ENCODE measurements at regions not wholly inside any gene's neighbourhood (a gene's known extent, or its start where the extent isn't known, plus 50 kb on each side); places are given as distances from the start of the nearest gene placed in this dataset.

DNA sequence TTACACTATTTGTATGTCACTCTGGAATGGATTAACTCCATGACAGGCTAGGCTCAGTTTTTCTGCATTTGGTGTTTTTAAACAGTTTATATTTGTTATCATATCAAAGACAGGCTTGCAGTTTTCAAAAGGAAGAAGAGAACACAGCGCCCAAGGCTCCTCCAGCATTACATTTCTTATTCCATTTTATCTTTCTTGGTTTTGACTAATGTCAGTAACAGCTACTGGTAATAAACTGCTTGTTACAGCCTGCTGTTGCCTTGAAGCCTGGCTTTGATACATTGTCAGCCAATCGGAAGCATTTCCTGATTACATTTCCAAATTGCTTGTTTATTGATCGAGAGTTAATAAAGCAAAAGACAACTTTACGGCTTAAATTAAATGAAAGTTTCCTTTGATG lies 166.0 kb upstream of the MDFIC start:
- Histone ChIP-seq H3K9me3 (no peaks in the 10 kb centered on the region), H3K27ac (no peak overlapping the region), H3K36me3 (no peaks in the 10 kb centered on the region), H3K27me3 (replicated peaks; ENCODE audit: insufficient read depth) (no peaks in the 10 kb centered on the region), H3K4me3 (no peak overlapping the region), H3K4me1 (replicated peaks) (no peaks in the 10 kb centered on the region)
- DNase-seq (ENCODE audit: low spot score), result no peak
- intact Hi-C loops (cut with DNase I), result no loop called here
- TF ChIP-seq, protein P1, sequence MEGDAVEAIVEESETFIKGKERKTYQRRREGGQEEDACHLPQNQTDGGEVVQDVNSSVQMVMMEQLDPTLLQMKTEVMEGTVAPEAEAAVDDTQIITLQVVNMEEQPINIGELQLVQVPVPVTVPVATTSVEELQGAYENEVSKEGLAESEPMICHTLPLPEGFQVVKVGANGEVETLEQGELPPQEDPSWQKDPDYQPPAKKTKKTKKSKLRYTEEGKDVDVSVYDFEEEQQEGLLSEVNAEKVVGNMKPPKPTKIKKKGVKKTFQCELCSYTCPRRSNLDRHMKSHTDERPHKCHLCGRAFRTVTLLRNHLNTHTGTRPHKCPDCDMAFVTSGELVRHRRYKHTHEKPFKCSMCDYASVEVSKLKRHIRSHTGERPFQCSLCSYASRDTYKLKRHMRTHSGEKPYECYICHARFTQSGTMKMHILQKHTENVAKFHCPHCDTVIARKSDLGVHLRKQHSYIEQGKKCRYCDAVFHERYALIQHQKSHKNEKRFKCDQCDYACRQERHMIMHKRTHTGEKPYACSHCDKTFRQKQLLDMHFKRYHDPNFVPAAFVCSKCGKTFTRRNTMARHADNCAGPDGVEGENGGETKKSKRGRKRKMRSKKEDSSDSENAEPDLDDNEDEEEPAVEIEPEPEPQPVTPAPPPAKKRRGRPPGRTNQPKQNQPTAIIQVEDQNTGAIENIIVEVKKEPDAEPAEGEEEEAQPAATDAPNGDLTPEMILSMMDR (IDR thresholded peaks at IDR 0.05), result no peak
- TF ChIP-seq POLR2AphosphoS5 (IDR thresholded peaks at IDR 0.05) (no peak), POLR2A (IDR thresholded peaks at IDR 0.05) (no peak)
- 42% methylated on average over 4 of the region's 4 CpGs for WGBS

DNA sequence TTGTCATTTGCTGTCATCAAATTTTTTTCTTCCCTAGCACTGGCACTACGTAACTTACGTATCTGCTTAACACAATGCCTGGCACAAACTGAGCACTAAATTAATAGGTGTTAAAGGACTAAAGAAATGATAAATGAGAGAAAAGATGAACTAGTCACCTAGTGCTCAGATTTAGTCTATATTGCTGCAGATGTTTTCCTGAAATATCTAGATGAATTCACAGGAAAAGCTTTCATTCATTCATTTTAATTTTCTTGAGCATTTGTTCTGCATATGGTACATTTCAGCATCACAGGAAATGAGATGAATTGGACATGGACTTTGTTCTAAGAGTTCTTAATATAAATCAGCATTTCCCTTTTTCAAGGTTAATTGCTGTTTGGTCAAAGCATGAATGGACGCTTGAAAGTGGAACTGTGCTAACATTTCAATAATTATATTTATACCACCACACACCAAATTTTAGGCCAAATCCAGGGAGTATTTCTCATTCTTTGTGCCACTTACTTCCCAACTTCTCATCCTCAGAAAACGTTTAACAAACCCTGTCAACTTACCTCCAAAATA lies 163.2 kb upstream of the MDFIC start:
- no peaks in the 10 kb centered on the region for H3K36me3 ChIP-seq
- WGBS, result 82% methylated on average over 4 of the region's 4 CpGs
- H3K4me1 ChIP-seq (replicated peaks), result no peaks in the 10 kb centered on the region
- DNase-seq (ENCODE audit: low spot score), result no peak
- intact Hi-C loops (cut with DNase I), result no loop called here
- TF ChIP-seq, protein P1 (IDR thresholded peaks at IDR 0.05), result no peak
- TF ChIP-seq POLR2A (IDR thresholded peaks at IDR 0.05), result no peak
- TF ChIP-seq POLR2AphosphoS5 (IDR thresholded peaks at IDR 0.05), result no peak
- H3K4me3 ChIP-seq, result no peak overlapping the region
- H3K27me3 ChIP-seq (replicated peaks; ENCODE audit: insufficient read depth), result no peaks in the 10 kb centered on the region
- H3K9me3 ChIP-seq, result no peaks in the 10 kb centered on the region
- H3K27ac ChIP-seq, result no peak overlapping the region

DNA sequence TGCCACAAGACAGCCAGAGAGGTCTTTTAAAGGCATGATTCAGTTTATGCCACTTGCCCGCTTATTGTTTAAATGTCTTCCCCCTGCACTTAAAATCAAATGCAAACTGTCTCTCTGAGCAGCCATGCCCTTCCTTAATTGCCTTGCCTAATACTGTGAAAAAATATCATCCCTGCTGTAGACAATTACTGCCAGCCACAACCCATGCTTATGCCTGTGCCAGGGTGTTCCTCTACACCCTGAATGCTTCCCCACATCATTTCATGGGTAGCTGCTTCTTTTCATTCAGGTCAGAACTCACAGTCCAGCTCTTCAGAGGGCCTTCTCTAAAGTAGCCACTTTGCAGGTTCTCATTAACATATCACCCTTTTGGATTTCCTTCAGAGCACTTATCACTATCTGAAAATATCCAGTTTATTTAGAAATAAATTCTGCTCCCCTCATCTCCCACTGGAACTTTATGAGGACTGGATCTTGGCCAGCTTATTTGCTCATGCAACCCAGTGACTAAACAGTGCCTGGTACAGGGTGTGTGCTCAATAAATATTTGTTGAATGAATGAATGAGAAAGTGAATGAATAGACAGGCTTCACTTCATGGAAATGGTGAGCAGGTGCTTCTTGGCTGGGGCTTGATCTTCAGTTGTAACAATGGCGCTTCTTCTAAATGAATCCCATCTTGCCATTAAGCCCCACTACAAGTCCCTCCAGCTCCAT lies 162.4 kb upstream of the MDFIC start:
- DNase-seq (ENCODE audit: low spot score), result peak; percentile 5
- TF ChIP-seq, protein P1 (IDR thresholded peaks at IDR 0.05), result no peak
- TF ChIP-seq POLR2AphosphoS5 (IDR thresholded peaks at IDR 0.05), result no peak
- no peak for TF ChIP-seq POLR2A (IDR thresholded peaks at IDR 0.05)
- H3K4me1 ChIP-seq (replicated peaks), result no peaks in the 10 kb centered on the region
- intact Hi-C loops (cut with DNase I), result no loop called here
- no peaks in the 10 kb centered on the region for H3K36me3 ChIP-seq
- H3K27me3 ChIP-seq (replicated peaks; ENCODE audit: insufficient read depth), result no peaks in the 10 kb centered on the region
- no peaks in the 10 kb centered on the region for H3K9me3 ChIP-seq
- no peak overlapping the region for H3K4me3 ChIP-seq
- 80% methylated on average over 2 of the region's 2 CpGs for WGBS
- H3K27ac ChIP-seq, result no peak overlapping the region

DNA sequence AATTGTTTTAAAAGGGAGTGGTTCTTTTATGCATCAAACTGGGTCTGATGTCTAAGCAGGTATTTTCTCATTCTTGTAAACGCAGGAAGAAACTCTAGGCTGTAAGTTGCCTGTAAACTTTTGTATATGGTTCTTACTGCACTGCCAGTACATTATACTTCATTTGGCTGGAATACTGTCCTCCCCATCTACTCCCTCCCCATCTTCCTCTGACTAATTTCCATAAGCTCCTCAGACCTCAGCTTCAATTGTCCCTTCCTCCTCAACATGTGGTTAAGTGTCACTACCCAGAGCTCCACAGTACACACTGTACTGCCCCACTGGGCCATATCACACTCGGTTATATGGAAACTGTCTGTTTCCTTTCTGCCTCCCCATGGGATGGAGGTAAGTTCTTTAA lies 161.4 kb upstream of the MDFIC start:
- Histone ChIP-seq H3K4me1 (replicated peaks) (no peaks in the 10 kb centered on the region), H3K4me3 (no peak overlapping the region), H3K9me3 (no peaks in the 10 kb centered on the region), H3K36me3 (no peaks in the 10 kb centered on the region), H3K27me3 (replicated peaks; ENCODE audit: insufficient read depth) (no peaks in the 10 kb centered on the region), H3K27ac (no peak overlapping the region)
- intact Hi-C loops (cut with DNase I), result no loop called here
- DNase-seq (ENCODE audit: low spot score), result no peak
- WGBS, result 65% methylated on average over 2 of the region's 2 CpGs
- TF ChIP-seq, protein P1 (IDR thresholded peaks at IDR 0.05), result no peak

DNA sequence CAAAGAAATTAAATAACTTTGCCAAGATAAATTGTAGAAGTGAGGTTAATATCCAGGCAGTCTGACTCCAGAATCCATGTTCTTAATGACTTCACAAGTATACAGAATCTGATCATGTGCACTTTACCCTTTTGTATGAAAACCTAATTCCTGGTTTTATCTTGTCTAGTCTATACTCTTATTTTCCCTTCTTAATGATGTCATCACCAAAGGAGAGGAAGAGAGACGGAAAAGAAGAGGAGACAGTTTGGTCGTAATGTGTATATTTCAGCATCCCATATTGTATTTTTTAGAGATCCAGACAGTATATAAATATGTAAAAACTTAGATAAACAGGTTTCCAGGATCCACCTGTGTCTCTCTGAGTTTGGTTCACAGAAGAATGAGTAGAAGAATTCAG lies 159.9 kb upstream of the MDFIC start:
- Histone ChIP-seq H3K4me1 (replicated peaks) (no peaks in the 10 kb centered on the region), H3K27me3 (replicated peaks; ENCODE audit: insufficient read depth) (no peaks in the 10 kb centered on the region), H3K36me3 (no peaks in the 10 kb centered on the region), H3K9me3 (no peaks in the 10 kb centered on the region), H3K4me3 (no peak overlapping the region), H3K27ac (no peak overlapping the region)
- DNase-seq (ENCODE audit: low spot score), result no peak
- intact Hi-C loops (cut with DNase I), result no loop called here
- WGBS, result 96% methylated on average over 2 of the region's 2 CpGs
- no peak for TF ChIP-seq POLR2A (IDR thresholded peaks at IDR 0.05)
- TF ChIP-seq, protein P1 (IDR thresholded peaks at IDR 0.05), result no peak

Data from prostate gland (tissue), 2 donors.